DMS114 treated with DMSO at 0.1 percent for 48 hours (cell line): ENCODE measurements at regions not wholly inside any gene's neighbourhood (a gene's known extent, or its start where the extent isn't known, plus 50 kb on each side); places are given as distances from the start of the nearest gene placed in this dataset.
"Not testable (repeated sequence)": the region's sequence is repeated elsewhere in the genome, so short reads cannot be mapped to it uniquely, and the experiment has no call there.

Source experiments
- DNase-seq: peaks from one replicate; lab custom pipeline; 2025; ENCODE audit not compliant: unreplicated experiment; lab: John Stamatoyannopoulos, UW

- not testable (repeated sequence) for DNase-seq
These were observed 516.9 kb downstream of the RPIA start for GRCh38 chr2:89208144-89208932.

DNA sequence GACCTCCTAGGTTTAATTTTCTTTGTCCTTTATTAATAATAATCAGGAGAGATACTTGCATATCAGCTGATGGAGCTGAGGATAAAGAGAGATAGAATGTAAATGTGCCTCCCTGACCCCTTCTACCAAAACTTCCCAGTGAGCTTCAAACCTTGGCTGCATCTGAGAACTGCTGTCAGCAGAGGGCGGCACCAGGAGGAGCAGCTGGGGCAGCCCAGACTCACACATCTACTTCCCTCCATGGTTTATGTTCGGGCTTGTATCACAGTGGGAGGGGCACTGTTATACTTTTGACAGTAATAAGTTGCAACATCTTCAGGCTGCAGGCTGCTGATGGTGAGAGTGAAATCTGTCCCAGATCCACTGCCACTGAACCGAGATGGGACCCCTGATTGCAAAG lies 521.7 kb downstream of the RPIA start:
- not testable (repeated sequence) for DNase-seq

- not testable (repeated sequence) for DNase-seq
These were observed 522.3 kb downstream of the RPIA start for GRCh38 chr2:89213811-89214210.

- DNase-seq = not testable (repeated sequence)
These were observed 530.0 kb downstream of the RPIA start for GRCh38 chr2:89221474-89221873.

DNA sequence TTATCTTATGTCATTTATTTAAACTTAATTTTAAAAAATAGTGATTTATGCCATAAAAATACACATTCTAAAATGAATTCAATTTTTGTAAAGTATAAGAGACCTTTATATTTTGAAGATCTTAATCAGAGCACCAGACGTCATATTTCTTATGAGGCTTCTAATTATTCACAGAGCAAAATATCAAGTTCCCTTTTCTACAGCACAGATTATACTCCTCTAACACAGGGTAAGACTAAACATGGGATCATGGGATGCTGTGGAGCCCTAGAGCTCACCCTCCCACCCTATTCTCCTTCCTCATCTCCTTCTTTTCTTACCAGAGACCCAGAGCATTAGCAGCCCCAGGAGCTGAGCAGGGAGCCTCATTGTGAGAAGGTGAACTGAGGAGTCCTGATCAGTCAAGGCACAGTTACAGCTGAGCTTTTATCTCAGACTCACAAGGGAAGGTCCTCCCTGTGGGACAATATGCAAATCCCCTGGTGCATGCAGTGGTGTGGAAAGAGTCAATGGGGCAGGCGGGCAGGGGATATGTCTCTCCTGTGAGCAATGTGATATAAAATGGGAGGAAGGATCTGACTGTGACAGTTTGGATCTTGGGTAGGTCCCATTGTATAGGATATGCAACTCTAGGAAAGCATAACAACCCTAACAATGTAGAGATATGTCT lies 530.7 kb downstream of the RPIA start:
- not testable (repeated sequence) for DNase-seq

GRCh38 chr2:89224803-89225202 lies 533.3 kb downstream of the RPIA start:
- not testable (repeated sequence) for DNase-seq

GRCh38 chr2:89229979-89230378 lies 538.5 kb downstream of the RPIA start:
- DNase-seq = not testable (repeated sequence)

DNA sequence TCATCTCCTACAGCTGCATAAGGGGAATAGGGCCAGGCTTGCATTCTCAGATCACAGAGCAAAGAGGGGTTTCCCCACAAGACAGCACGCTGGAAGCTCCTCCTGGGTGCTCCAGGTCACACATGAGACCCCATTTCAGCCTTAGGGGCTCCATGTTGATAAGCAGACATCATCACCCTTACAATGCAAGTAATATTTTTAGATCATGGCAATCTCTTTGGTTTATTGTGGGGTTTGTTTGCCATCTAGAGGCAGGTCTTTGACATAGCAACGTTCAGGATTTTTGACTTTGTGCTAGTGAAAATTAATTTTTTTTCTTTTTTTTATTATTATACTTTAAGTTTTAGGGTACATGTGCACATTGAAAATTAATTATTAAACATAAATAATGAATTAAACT lies 539.8 kb downstream of the RPIA start:
- DNase-seq = not testable (repeated sequence)

GRCh38 chr2:89233931-89234330 lies 542.5 kb downstream of the RPIA start:
- not testable (repeated sequence) for DNase-seq

GRCh38 chr2:89234818-89235466 lies 543.5 kb downstream of the RPIA start:
- not testable (repeated sequence) for DNase-seq

DNA sequence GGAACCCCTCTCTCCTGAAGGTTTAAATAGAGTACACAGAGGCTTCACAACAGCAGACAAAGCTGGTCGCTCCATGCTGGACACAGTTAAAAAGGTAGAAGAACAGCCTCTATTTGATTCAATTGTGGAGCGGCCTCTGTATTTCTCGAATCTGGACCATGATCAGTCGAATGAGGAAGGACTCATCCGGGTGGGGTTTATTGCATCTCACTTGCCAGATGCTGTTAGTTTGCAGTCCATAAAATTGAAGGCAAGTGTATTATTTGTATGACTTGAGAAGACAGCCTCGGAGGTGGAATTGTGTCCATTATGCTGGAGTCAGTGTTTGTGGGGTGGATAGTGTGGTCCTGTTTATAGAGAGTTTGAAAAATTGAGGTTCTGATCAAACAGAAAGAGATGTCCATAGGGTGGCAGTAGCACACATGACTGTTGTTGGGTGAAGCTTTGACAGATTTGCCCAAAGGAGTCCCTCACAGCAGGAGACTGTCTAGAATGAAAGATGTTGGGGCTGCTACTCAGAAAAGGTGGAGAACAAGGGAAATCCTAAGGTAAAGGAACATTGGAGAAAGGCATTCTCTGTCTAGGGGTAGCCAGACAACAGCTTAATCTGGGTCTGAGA lies 545.5 kb downstream of the RPIA start:
- DNase-seq = not testable (repeated sequence)

GRCh38 chr2:89237783-89238182 lies 546.3 kb downstream of the RPIA start:
- DNase-seq = not testable (repeated sequence)

DNA sequence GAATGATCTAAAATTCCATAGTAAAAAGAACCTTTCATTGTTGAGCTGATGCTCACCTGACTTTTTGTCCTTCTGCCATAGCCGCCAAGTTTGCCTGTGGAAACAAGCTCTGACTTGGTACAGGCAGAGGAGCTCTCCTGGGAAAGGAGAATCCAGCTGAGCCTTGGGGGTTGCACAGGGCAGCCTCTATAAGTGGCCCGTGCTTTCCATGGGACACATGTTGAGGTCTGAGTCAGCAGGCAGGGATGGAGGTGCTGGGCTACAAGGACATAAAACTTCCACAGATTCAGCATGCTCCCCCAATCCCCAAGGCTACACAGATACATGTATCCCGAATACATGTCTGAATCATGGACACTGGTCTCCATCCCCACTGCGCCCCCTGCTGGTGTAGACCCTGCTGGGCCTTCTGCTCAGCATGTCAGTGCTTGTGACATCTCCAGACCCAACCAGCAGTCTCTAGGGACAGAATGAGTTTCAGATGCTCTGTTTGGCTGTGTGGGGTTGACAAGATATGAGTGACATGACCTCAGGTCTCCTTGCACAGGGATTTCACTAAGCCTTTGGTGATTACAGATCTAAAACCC lies 551.7 kb downstream of the RPIA start:
- DNase-seq = not testable (repeated sequence)

DNA sequence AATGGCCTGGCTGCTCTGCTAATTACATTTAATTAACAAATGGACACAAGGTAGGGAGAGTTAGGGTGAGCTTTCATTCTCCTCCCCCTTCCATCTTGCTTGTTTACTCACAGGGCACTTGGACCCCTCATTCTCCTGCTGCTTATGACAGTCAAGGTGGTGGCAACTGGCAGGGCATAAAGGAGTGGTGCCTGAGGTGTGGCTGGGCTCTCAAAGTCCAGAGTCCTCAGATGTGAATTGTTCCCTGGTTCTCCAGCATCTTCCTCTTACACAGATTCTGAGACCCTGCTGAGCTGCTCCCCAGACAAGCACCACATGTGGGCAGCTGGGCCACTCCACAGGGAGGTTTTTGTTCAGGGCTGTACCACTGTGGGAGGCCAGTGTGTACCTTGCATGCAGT lies 552.9 kb downstream of the RPIA start:
- DNase-seq = not testable (repeated sequence)

- DNase-seq = not testable (repeated sequence)
These were observed 554.0 kb downstream of the RPIA start for GRCh38 chr2:89245478-89245877.

- not testable (repeated sequence) for DNase-seq
These were observed 554.6 kb downstream of the RPIA start for GRCh38 chr2:89246027-89246426.

DNA sequence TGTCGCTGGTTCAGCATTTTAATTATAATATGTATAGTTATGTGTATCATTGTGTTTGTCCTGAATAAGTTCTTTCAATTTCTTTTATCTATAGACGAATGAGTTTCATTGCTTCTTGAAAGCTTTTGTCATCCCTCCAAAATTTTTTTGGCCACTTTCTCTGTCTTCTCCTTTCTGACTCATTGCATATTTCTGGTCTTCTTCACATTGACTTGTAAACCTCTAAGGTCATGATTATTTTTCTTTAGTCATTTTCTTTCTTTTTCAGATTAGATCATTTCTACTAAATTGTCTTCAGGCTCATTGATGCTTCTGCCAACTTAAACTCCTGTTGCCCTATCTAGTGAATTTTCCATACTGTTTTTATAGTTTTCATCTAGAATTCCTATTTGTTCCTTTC lies 555.1 kb downstream of the RPIA start:
- not testable (repeated sequence) for DNase-seq

GRCh38 chr2:89255013-89255412 lies 563.5 kb downstream of the RPIA start:
- not testable (repeated sequence) for DNase-seq

DNA sequence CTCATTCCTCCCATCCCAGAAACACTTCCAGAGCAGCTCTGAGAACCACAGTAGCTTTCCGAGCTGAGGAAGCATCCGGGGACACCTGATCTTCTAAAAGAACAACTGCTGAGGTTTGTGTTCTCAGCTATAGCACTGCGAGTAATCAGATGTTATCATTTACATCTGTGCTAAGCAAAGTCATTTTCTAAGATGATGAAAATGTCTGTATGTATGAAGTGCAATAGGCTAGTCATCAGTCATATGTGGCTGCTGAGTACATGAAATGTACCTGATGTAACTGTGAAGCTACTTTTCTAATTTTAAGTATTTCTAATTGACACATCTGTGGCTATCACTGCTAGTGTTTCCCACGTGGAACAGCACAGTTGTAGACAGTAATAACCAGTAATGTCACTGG lies 582.0 kb downstream of the RPIA start:
- not testable (repeated sequence) for DNase-seq

- not testable (repeated sequence) for DNase-seq
These were observed 589.1 kb downstream of the RPIA start for GRCh38 chr2:89280536-89280935.
